ENCODE measurements at regions not wholly inside any gene's neighbourhood (a gene's known extent, or its start where the extent isn't known, plus 50 kb on each side); places are given as distances from the start of the nearest gene placed in this dataset.

DNA sequence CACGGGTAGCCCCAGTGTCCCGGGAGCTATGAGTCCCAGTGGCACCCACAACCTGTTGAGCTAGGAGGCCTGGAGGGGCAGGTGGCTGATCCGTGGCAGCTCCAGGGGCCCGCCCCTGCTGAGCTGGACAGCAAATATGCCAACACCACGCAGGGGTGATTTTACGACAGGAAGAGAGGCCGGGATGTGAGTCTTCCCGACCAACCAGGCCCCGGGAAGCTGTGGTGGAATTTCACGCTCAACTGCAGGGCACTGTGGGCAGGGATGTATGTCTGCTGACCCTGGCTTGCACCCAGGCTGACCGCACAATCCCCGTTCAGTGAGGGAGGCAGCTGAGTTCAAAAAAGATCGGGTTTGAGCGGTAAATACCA is 183.9 kb downstream of the ERMARD start:
- TF ChIP-seq, protein P1, sequence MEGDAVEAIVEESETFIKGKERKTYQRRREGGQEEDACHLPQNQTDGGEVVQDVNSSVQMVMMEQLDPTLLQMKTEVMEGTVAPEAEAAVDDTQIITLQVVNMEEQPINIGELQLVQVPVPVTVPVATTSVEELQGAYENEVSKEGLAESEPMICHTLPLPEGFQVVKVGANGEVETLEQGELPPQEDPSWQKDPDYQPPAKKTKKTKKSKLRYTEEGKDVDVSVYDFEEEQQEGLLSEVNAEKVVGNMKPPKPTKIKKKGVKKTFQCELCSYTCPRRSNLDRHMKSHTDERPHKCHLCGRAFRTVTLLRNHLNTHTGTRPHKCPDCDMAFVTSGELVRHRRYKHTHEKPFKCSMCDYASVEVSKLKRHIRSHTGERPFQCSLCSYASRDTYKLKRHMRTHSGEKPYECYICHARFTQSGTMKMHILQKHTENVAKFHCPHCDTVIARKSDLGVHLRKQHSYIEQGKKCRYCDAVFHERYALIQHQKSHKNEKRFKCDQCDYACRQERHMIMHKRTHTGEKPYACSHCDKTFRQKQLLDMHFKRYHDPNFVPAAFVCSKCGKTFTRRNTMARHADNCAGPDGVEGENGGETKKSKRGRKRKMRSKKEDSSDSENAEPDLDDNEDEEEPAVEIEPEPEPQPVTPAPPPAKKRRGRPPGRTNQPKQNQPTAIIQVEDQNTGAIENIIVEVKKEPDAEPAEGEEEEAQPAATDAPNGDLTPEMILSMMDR (IDR thresholded peaks at IDR 0.05), result no peak
- TF ChIP-seq EP300 (IDR thresholded peaks at IDR 0.05), result no peak
- no peak for TF ChIP-seq POLR2AphosphoS5 (IDR thresholded peaks at IDR 0.05)
- no peak for TF ChIP-seq POLR2A (IDR thresholded peaks at IDR 0.05; ENCODE audit: low read depth)

All from esophagus muscularis mucosa (tissue), 4 donors.